Activated naive CD4-positive, alpha-beta T cell (primary cell): ENCODE measurements at regions not wholly inside any gene's neighbourhood (a gene's known extent, or its start where the extent isn't known, plus 50 kb on each side); places are given as distances from the start of the nearest gene placed in this dataset.
"Not testable (repeated sequence)": the region's sequence is repeated elsewhere in the genome, so short reads cannot be mapped to it uniquely, and the experiment has no call there.

Experiments
- DNase-seq, 4 experiments: peaks; one replicate each; lab custom pipeline; 2025; lab: John Stamatoyannopoulos, UW

DNA sequence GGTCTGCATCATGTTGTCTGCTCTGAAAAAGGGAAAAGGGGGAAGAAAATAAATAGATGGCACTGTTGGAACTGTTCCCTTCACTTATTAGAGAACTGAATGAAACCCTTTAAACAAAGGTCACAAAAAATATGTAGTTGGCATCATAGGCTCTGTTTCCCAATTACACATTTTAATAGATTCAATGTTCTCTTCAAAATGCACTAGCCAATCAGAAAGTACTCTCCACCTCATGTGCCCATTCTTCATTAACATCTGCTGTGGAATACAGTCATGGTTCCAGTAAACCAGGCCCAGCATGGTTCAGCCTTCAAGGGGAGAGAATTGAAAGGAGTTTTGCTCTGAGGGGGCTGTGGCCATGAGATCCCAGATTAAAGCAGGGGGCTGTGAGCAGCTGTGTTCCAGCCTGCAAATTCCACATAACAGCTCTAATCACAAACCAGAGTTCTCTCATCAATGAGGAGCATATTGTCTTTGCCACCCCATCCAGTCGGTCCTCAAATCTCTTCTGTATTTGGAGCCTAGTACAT, 165.9 kb upstream of the CREB1 start:
- no peak for DNase-seq

DNA sequence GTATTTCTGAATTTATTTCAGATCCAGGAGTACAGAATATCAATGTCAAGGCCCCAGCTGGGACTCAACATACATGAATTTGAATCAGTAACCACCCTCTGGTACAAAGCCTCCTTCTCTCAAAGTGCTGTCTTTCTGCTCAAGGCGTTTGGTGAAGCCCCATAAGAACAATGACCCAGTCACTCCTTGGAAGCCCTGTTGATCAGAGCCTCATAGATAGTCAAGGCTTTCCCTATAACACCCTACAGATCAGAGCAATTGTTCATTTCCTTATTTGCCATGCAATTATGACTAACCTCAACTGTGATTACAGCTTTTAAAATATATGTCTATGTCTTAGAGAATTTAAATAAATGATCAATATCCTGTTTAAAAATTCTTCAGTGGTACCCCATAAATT, 159.1 kb upstream of the CREB1 start:
- DNase-seq: no peak

DNA sequence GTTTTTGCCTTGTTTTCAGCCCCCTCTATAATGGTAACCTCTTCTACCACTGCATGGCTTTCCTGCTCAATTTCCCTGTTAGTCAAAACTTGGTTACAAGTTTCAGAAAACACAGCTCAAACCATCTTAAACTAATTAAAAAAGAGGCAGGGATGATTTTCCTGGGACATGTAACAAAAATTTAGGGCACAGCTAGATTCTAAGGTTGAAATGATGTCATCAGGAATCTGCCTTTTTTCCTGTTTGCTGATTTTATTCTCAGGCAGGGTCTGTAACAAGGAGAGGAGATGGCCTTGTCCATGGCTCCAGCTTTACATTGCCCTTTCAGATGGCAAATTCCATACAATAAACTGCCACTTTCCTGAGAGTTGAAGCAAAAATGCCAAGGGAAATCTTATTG, 157.9 kb upstream of the CREB1 start:
- DNase-seq: no peak

DNA sequence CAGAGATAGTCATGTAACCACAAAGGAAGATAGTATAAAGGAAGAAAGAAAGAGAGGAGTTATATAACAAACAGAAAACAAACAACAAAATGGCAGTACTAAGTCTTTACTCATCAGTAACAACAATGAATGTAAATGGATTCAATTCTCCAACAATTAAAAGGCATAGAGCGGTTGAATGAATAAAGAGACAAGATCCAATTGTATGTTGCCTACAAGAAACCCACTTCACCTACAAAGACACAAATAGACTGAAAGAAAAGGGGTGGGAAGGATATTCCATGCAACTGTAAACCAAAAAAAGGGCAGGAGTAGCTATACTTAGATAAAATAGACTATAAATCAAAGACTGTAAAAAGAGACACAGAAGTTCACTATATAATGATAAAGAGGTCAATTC, 157.3 kb upstream of the CREB1 start:
- no peak for DNase-seq

DNA sequence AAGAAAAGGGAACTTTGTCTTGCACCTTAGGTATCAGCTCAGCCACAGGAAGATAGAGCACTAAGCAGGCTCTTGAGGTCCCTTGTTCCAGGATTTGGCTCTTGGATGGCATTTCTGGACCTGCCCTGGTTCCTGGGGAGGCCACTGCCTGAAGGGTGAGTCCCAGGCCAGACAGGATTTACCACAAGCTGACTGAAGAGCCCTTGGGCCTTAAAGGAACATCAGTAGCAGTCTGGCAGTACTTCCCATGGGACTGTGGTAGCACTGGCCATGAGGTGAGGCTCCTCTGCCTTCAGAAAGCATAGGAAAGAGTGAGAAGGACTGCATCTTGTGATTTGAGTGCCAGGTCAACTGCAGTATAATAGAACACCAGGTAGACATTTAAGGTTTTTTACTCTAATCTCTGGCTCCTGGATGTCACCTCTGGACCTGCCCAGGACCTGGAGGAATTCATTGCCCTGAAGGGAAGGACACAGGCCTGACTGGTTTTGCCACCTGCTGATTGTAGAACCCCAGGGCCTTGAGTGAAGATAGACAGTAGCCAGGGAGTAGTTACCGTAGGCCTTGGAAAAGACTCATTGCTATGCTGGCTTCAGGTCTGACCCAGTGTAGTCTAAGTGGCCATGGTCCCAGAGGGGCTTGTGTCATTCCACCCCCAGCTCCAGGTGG, 154.4 kb upstream of the CREB1 start:
- DNase-seq: no peak

DNA sequence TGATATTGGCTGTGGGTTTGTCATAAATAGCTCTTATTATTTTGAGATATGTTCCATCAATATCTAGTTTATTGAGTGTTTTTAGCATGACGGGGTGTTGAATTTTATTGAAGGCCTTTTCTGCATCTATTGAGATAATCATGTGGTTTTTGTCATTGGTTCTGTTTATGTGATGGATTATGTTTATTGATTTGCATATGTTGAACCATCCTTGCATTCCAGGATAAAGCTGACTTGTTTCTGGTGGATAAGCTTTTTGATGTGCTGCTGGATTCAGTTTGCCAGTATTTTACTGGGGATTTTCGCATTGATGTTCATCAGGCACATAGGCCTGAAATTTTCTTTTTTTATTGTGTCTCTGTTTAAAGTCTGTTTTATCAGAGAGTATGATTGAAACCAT, 151.1 kb upstream of the CREB1 start:
- not testable (repeated sequence) for DNase-seq

DNA sequence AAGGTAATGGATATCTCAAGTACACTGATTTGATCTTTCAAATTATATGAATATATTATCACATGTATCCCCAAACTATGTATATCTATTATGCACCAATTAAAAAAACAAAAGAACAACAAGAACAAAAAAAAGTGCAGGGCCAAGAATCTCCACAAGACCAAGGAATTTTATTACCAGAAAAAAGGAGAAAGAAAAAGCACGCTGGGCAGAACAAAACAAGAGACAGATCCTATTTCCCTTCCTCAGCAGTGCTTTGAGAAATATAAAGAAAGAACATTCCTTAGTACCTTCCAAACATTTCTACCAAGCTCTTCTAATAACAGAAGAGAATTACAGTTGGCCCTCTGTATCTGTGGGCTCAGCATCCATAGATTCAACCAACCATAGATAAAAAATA, 144.7 kb upstream of the CREB1 start:
- no peak for DNase-seq

DNA sequence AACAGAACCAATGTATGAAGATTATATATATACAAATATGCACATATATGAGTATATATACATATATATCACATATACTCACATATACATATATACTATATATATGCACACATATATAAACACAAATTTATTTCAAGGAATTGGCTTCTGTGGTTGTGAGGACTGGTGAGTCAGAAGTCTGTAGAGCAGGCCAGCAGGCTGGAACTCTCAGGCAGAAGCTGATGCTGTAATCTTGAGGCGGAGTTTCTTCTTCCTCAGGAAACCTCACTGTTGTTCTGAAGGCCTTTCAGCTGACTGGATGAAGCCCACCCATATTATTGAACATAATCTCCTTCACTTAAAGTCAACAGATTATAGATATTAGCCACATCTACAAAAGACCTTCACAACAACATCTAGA, 143.9 kb upstream of the CREB1 start:
- no peak for DNase-seq

DNA sequence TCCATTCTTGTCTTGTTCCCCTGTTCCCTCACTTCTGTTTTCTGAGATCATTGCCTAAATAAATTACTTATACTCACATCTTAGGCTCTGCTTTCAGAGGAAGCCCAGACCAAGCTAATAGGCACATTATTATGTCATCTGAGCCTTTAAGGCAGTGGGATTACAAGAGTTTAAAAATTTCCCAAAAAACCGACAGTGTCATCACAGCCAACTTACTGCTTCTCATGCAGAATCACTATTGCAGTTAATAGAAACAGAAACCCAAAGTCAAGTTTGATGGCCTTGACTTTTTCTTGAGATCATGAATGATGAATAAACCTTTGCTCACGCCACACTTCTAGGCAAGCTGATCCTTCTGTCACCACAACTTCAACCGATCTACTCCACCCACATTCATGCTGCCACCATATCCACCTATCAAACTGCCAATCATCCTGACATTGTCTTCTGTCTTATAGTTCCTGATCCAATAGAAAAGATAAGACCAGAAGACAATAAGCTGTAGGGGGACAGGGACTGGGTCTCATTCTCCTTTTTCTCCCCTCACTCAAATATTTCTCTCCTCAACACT, 142.7 kb upstream of the CREB1 start:
- DNase-seq: no peak

DNA sequence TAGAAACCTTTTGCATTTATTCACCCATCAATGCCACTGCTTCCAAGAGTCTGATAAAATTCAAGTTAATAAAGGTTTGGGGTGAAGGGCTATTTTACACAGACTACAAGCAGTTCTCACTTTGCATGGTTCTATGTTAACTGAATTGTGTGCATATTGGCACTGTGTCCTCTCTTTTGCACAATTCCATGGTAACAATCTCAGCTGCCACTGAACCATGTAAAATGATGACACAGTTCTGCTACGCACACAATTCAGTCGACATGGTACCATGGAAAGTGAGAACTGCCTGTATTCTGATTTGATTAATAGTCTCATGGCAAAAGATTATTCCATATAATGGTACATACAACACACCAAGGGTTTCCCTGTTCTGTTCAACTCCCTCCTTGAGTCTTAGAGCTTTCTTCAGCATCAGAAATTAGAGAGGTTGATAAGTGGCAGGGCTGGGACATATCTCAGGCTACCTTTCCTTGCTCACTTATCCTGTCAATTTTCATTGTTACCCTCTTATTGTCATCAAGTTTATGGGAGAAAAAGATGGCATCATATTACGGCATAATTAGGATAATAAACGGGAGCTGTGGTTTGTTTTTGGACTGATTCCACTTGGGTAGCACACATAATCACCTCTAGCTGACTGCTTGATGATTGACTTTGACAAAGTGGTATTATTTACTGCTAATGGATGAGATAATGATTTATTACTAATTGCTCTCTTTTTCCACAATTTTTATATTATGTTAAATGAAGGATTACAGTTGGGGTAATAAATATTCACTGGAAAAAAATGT, 139.3 kb upstream of the CREB1 start:
- DNase-seq: no peak

DNA sequence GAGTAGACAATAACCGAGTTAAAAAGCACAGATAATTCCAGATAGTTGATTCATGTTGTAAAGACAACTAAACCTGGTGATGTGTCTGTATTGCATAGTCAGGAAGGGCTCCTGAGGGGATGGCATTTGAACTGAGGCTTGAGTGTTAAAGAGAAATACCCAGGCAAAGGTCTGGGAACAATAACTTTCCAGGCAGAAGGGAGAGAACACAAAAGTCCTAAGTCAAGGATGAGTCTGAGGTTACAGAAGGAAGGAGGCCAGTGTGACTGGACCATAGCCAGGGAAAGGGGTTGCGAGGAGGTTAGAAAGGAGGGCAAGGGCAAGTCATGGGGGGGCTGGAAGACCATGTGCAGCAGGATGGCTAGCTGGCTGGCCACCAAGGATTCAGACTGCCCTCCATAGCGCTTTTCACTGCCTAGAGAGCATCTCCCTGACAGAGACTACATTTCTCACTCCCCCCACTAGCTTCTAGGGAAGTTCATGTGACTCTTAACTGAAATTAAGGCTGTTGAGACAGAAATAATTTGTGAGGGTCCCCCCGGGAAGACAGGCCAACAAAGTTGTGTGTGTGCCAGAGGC, 135.5 kb upstream of the CREB1 start:
- DNase-seq: no peak

DNA sequence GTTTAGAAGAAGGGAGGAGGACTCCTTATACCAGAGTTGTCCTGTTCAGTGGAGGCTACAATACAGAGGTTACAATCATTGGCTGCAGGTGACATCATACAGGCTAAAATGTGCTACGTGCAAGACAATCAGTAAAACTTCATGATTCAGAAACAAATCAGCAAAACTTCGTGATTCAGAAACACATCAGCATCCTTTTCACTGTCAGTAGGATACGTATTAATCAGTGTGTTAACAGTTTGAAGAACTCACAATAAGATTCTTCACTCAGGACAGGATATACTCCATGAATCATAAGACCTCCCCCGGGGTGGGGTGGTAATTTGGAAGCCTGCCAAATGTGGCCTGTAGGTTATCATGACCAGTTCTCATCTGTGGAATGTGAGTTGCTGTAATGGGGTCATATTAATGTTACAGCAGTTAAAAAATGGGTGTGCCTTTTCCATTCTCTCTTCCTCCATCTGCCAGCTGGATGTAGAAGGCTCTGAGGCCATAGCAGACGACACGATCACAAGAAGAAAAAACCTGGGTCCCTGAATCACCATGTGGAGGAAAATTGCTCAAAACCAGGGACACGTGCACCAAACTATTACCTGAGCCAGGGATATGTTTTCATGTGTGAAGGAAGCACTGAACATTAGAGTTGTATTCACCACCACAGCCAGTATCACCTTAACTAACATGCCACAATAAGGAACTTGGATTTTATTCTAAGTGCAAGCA, 134.8 kb upstream of the CREB1 start:
- DNase-seq: no peak

DNA sequence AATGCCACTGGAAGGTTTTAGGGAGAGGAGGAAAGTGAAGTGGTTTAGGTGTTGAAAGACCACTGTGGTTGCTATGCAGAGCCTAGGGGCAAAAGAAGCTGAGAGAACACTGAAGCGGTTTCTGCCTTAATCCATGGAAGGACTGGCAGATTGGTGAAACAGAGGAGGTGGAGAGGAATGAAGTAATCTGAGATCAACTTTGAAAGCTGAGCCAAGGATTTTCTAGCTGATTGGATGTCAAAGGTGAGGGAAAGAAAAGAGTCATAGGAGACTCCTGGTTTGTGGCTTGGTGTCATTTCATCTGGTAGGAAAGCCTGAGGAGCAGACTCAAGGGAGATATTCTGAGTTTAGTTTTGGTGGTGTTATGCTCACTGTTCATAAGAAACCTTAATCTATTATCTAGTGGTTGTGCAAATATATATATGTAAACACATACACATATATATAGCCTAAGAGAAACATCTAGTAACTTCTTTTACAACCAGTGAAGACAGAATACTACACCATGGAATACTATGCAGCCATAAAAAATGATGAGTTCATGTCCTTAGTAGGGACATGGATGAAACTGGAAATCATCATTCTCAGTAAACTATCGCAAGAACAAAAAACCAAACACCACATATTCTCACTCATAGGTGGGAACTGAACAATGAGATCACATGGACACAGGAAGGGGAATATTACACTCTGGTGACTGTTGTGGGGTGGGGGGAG, 134.1 kb upstream of the CREB1 start:
- DNase-seq: no peak

DNA sequence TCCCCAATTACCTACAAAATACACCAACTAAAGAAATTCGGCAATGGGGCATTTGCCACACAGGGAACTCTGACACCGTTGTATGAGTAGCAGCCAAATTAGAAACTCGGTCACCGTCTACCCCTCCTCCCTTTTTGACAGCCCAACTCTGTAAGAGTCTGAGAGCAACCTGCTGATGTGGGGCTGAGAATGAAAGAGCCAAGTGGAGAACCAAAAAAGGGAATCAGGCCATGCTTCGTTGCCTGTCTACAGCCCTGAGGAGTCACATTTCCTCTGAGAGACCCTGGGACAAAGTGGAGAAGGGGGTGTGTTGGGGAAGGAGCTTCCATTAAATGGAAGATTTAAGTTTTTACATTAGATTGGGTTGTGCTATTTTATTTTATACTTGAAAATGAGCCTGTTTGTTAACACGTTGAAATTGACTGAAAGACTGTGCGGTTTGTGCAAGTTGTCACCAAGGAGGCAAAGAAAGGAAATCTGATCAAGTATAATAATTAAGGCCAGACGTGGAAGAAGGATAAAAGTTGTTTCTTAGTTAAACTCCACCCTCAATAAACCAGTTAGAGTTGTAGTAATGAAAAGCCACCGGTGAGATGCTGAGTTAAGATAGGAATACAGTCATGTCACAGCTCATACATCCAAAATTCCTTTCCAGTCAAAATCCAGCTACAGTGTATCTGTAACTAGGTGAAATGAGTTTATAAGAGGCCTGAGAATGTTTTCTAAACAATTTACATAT, 131.7 kb upstream of the CREB1 start:
- no peak for DNase-seq

DNA sequence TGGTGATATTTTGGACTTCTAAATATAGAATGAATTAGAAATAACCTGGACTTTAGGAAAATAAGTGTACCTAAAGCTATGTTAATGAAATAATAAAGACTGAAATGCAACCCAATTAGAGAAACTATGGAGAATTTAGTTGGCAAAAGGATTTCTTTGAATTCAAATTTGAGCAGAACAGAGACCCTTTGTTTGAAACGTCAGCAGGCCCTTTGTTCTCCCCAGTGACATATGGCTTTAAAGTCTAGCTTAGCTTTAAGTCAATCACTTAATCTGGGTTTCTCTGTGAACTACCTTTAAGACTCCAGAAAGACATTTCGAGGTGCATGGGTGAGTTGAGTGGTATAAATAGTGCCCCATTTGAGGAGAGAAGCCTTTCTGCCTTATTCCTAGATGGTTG, 130.5 kb upstream of the CREB1 start:
- DNase-seq: no peak

DNA sequence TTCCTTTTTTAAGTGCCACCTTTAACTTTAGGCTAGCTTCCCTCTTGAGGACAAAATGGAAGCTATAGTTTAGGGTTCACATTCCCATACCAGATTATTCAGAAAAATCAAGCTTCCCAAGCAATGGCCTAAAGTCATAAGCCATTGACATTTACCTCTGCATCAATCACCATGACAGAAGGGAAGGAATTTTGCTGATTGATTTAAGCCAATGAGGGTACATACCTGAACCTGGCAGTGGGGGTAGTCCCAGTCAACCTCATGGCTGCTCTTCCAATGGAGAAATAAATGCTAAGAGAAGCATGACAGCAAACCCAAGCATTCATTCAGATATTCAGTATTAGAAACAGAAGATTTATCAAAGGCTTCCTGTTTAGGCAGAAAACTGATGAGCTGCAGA, 128.4 kb upstream of the CREB1 start:
- no peak for DNase-seq

DNA sequence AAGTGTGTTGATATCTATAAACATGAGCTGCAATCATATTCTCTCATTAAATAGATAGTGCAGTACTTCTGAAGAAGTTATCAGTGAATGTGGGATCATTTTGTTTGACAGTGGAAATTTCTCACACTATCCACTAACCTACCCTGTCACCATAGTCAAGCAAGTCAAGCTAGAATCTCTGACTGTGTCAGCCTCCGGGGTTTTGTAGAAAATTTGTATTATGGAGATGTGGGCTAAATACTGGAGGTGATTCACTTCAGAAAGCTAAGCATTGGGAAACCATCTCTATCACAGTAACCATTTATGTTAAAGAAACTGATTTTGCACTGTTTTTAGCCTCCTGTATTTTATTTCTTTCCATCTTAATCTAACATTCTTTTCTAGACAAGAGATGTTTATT, 126.6 kb upstream of the CREB1 start:
- DNase-seq: no peak

DNA sequence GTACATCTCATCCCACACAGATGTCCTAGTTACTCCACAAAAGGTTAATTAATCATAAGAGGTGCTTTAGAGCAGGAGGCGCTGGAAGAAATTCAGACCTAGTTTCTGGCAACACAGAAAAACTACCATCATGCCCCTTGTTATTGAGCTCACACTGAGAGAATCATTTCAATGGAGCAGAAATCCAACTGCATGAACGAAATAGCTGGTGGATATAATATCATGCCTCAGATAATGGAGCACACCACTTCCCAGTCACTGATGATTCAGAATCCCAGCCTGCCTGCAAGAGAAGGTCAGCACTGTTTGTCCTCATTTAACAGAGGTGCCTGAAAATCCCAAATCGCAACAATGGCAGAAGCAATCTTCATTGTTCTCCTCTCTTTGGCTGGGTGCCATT, 125.8 kb upstream of the CREB1 start:
- DNase-seq: no peak

DNA sequence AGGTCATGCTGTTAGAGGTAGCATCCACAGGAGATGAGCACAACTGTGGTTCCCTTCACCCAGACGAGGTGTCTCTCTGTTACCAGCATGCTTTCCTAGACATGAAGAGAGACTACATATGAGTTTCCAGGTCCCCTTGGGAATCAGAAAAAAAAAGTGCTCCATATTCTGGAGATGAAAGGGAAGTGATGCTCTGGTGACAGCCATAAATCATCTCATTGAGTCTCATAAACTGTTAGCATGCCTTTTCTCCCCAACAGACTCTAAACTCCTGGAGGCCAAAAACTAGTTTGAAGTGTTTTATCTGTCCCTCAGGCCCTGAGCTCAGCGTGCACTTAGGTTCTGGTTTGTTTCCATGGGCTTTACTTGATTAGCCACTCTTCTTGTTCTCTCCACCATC, 124.6 kb upstream of the CREB1 start:
- DNase-seq: no peak

DNA sequence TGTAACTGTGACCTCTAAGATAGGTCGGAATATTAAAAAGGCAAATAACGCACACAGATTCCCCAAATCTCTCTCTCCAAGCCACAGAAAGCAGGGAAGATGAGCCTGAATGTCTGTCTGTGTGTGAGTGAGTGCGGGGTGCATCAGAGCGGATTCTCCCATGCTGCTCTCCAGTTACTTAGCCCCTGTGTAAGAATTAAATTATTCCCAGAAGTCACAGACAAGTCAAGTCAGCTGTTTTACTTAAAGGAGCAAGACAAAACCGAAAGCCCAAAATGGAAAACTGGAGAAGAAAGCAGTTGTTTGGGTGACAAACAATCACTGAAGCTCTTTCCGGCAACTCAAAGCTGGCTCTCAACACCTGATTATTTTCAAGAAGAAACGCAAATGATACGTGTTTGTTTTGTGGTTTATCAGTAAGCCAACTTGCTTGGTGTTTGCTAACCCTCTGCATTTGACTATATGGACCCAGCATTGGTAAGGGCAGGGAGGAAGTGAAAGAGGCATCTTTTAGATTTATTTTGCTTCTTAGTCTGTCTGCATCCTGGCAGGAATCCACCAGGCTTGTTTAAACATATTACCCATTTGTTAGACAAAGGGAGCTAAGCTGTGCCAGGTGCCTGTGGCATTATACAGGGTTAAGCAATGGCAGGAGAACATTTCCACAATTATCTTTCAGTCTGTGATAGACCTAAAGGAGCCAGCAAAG, 121.5 kb upstream of the CREB1 start:
- DNase-seq: no peak
